B cell (primary cell): ENCODE measurements at regions not wholly inside any gene's neighbourhood (a gene's known extent, or its start where the extent isn't known, plus 50 kb on each side); places are given as distances from the start of the nearest gene placed in this dataset.

Experiments
- EZH2 ChIP-seq: IDR thresholded peaks from 2 replicates; pipeline ENCODE4 v1.6.1; 2012; ENCODE audit warnings: borderline replicate concordance, low read depth, mild to moderate bottlenecking, moderate library complexity, low read length; ENCODE audit not compliant: insufficient read depth, poor library complexity, severe bottlenecking
- TF ChIP-seq, protein P1 (sequence below): fragments of 200-600 bp; IDR thresholded peaks from one replicate; pipeline ENCODE4 v1.8.0; 2022; ENCODE audit warnings: antibody characterized with exemption, mild to moderate bottlenecking

DNA sequence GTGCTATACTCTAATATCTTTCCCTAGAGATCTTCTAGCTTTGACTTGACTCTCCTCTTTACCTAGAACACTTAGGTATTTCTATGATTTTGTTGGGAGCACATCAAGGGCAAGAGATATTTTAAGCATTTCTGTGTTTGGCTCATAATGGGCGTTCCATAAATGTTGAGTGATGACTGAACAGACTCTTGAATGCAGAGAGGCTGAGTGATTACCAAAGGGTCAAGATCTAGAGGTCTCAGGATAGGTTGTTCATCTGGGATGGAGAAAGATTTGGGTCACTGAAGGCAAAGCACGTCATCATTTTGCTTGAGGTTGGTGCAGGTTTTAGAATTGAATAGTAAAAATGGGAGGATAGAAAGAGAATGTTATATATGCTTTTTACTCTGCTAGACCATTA, 705.4 kb upstream of the B3GALT2 start:
- no peak for TF ChIP-seq EZH2
- TF ChIP-seq, protein P1, sequence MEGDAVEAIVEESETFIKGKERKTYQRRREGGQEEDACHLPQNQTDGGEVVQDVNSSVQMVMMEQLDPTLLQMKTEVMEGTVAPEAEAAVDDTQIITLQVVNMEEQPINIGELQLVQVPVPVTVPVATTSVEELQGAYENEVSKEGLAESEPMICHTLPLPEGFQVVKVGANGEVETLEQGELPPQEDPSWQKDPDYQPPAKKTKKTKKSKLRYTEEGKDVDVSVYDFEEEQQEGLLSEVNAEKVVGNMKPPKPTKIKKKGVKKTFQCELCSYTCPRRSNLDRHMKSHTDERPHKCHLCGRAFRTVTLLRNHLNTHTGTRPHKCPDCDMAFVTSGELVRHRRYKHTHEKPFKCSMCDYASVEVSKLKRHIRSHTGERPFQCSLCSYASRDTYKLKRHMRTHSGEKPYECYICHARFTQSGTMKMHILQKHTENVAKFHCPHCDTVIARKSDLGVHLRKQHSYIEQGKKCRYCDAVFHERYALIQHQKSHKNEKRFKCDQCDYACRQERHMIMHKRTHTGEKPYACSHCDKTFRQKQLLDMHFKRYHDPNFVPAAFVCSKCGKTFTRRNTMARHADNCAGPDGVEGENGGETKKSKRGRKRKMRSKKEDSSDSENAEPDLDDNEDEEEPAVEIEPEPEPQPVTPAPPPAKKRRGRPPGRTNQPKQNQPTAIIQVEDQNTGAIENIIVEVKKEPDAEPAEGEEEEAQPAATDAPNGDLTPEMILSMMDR = no peak
